OCI-LY7 (cell line): ENCODE measurements at regions not wholly inside any gene's neighbourhood (a gene's known extent, or its start where the extent isn't known, plus 50 kb on each side); places are given as distances from the start of the nearest gene placed in this dataset.

Experiments used
- BruUV-seq: library from RNA; stranded (reverse); fragments of 400-500 nt; replicated peaks from 2 replicates; lab custom pipeline; 2021; lab: Mats Ljungman, UMichigan
- CTCF ChIA-PET: fragments of 300-600 bp; sonication (Branson Sonifier 250); formaldehyde crosslinking; loops from one replicate; lab custom pipeline; 2022; ENCODE audit warnings: antibody characterized with exemption; ENCODE audit not compliant: unreplicated experiment; lab: Charles Lee
- POLR2A ChIA-PET: fragments of 300-600 bp; sonication (Branson Sonifier 250); formaldehyde crosslinking; loops from one replicate; lab custom pipeline; 2022; ENCODE audit warnings: antibody characterized with exemption; lab: Charles Lee
- DNase-seq: peaks from one replicate; pipeline ENCODE4 v3.0.0-alpha.2; 2015; ENCODE audit warnings: low spot score
- H2AFZ ChIP-seq: fragments of 200-600 bp; sonication (generic), shearing (Covaris generic); 2 replicates; pipeline ENCODE4 v1.6.1; 2014; ENCODE audit warnings: mild to moderate bottlenecking, antibody characterized with exemption, low read length, moderate library complexity
- H3K27ac ChIP-seq: fragments of 200-600 bp; sonication (generic); 2 replicates; pipeline ENCODE4 v1.5.1; 2014; ENCODE audit warnings: mixed run types, low read depth, mild to moderate bottlenecking, moderate library complexity, low read length, inconsistent platforms; ENCODE audit not compliant: poor library complexity, severe bottlenecking
- H3K36me3 ChIP-seq: fragments of 200-600 bp; sonication (generic); 2 replicates; pipeline ENCODE4 v1.6.1; 2014; ENCODE audit warnings: mild to moderate bottlenecking, antibody characterized with exemption, low read length, moderate library complexity, mixed read lengths; ENCODE audit not compliant: insufficient read depth
- H3K4me1 ChIP-seq: fragments of 200-600 bp; sonication (generic); 2 replicates; pipeline ENCODE4 v1.5.1; 2014; ENCODE audit warnings: mild to moderate bottlenecking, low read length; ENCODE audit not compliant: insufficient read depth, poor library complexity, severe bottlenecking
- H3K4me2 ChIP-seq: fragments of 200-600 bp; sonication (generic); 2 replicates; pipeline ENCODE4 v1.6.1; 2014; ENCODE audit warnings: mild to moderate bottlenecking, low read length
- H3K4me3 ChIP-seq: fragments of 200-600 bp; sonication (generic); 2 replicates; pipeline ENCODE4 v1.5.1; 2014; ENCODE audit warnings: mild to moderate bottlenecking, low read depth, low read length; ENCODE audit not compliant: poor library complexity, severe bottlenecking
- H3K79me2 ChIP-seq: fragments of 200-600 bp; sonication (generic); 2 replicates; pipeline ENCODE4 v1.6.1; 2016; ENCODE audit warnings: low read depth, mild to moderate bottlenecking, low read length, moderate library complexity, mixed read lengths; ENCODE audit not compliant: insufficient read depth
- H3K9me2 ChIP-seq: fragments of 200-600 bp; sonication (generic); 2 replicates; pipeline ENCODE4 v1.6.1; 2016; ENCODE audit warnings: mild to moderate bottlenecking, low read length, mixed read lengths; ENCODE audit not compliant: insufficient read depth
- H3K9me3 ChIP-seq: fragments of 200-600 bp; sonication (generic); 2 replicates; pipeline ENCODE4 v1.6.1; 2014; ENCODE audit warnings: mild to moderate bottlenecking, mixed run types, low read length, mixed read lengths
- H4K20me1 ChIP-seq: fragments of 200-600 bp; sonication (generic); 2 replicates; pipeline ENCODE4 v1.6.1; 2014; ENCODE audit warnings: mild to moderate bottlenecking, antibody characterized with exemption, low read length, moderate library complexity, mixed read lengths; ENCODE audit not compliant: insufficient read depth
- EZH2phosphoT487 ChIP-seq: fragments of 200-600 bp; sonication (generic); IDR thresholded peaks from 2 replicates; pipeline ENCODE4 v1.6.1; 2018; ENCODE audit warnings: low read depth, borderline replicate concordance, mild to moderate bottlenecking, mixed run types, antibody characterized with exemption, low read length, moderate library complexity, mixed read lengths
- intact Hi-C: fragments of 100-400 bp; cut with micrococcal nuclease; formaldehyde crosslinking; loops from one replicate; pipeline ENCODE4 v1.10.0; 2022; ENCODE audit not compliant: unreplicated experiment
- TF ChIP-seq, protein P1 (sequence below): fragments of 200-600 bp; sonication (generic); conservative IDR thresholded peaks from 2 replicates; pipeline ENCODE4 v1.5.1; 2014; ENCODE audit warnings: mild to moderate bottlenecking, antibody characterized with exemption, low read length, moderate library complexity, mixed read lengths

DNA sequence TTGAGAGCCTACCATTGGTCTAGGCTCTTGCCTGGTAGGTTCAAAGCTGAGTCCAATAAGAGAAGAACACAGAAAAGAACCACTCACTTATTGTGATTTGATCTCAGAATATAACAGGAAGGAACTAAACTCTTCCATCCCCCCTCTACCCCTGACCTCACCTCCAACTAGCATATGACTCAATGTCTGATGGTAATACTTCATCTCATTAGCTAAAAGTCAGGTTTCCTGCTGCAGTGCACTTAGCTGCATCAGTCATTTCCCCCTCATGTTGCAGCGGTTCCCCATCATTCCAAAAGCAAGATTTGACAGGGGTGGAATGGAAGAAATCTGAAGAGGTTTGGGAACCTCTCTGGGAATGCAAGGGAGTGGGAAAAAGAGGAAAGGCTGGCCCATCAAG, 289.5 kb downstream of the SMARCA1 start:
- no TSS peak for BruUV-seq
- Histone ChIP-seq H3K4me3 (no peak overlapping the region), H3K36me3 (no peaks in the 10 kb centered on the region)

DNA sequence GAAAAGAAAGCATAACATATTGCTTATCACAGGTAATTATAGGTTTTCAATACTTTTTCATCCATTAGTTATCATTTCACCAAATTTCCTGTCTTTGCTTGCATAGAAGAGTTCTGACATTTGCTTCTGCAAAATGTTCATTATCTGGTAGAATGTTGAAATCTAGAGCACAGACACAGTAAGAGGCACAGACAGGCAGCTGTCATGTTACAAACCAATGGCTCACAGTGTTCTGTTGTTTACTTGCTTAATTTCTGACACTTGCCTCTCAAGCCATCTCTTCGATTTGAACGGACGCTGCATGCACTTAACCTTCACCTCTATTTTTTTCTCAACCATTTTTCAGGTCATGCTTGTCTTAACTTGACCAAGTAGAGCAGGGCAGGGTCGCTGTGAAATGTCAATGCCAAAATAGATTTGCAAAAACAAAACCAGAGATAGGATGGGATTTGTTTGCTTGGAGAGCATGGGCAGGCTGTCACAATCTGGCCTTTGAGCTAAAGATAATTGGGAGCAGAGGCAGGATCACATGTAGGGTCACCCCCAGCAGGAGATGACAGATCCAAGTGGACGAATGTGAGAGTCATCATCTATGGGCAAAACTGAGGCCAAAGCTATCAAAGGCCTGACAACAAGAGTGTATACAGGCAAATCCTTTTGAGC, 292.3 kb downstream of the SMARCA1 start:
- BruUV-seq = no TSS peak
- Histone ChIP-seq H3K9me2 (no peaks in the 10 kb centered on the region), H2AFZ (no peak overlapping the region), H3K4me2 (no peak overlapping the region), H4K20me1 (no peaks in the 10 kb centered on the region), H3K4me1 (no peaks in the 10 kb centered on the region), H3K36me3 (no peaks in the 10 kb centered on the region), H3K9me3 (no peaks in the 10 kb centered on the region), H3K27ac (no peak overlapping the region), H3K4me3 (no peak overlapping the region), H3K79me2 (no peaks in the 10 kb centered on the region)
- intact Hi-C loops = no loop called here
- POLR2A ChIA-PET = no interaction called here
- TF ChIP-seq, protein P1, sequence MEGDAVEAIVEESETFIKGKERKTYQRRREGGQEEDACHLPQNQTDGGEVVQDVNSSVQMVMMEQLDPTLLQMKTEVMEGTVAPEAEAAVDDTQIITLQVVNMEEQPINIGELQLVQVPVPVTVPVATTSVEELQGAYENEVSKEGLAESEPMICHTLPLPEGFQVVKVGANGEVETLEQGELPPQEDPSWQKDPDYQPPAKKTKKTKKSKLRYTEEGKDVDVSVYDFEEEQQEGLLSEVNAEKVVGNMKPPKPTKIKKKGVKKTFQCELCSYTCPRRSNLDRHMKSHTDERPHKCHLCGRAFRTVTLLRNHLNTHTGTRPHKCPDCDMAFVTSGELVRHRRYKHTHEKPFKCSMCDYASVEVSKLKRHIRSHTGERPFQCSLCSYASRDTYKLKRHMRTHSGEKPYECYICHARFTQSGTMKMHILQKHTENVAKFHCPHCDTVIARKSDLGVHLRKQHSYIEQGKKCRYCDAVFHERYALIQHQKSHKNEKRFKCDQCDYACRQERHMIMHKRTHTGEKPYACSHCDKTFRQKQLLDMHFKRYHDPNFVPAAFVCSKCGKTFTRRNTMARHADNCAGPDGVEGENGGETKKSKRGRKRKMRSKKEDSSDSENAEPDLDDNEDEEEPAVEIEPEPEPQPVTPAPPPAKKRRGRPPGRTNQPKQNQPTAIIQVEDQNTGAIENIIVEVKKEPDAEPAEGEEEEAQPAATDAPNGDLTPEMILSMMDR = no peak
- TF ChIP-seq EZH2phosphoT487 = no peak
- CTCF ChIA-PET = no interaction called here
- DNase-seq = no peak

More for the DNA sequence above, 289.5 kb downstream of the SMARCA1 start:
- H3K79me2 ChIP-seq = no peaks in the 10 kb centered on the region
- no peak overlapping the region for H2AFZ ChIP-seq
- no peak for DNase-seq
- ChIA-PET CTCF (no interaction called here), POLR2A (interaction anchor here (0.5 kb wide), 1 partner anchor 84 kb away, joined by 3 read pairs; no protein-coding TSS in a partner anchor)
- no peak overlapping the region for H3K27ac ChIP-seq
- intact Hi-C loops = no loop called here
- no peak for TF ChIP-seq EZH2phosphoT487
- TF ChIP-seq, protein P1 = no peak
- H4K20me1 ChIP-seq = no peaks in the 10 kb centered on the region
- H3K9me3 ChIP-seq = no peaks in the 10 kb centered on the region
- no peaks in the 10 kb centered on the region for H3K4me1 ChIP-seq
- no peak overlapping the region for H3K4me2 ChIP-seq
- H3K9me2 ChIP-seq = no peaks in the 10 kb centered on the region

DNA sequence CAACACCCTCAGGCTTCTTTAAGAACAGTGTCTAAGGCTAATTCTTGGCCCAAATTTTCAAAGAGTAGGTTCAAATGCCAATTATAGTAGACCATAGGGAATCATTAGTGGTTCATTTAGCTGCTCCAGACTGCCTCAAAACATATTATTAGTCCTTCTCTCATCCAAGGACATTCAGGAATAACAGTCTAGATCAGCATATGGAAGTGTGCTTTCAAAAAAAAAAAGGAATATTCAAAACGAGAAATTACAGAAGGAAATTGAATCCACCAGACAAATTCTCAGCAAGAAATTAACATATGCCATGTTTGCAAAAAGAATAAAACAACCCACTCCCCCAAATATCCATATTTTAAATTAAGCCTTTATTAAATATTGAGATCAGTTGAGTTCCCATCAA, 293.1 kb downstream of the SMARCA1 start:
- Histone ChIP-seq H3K4me1 (no peaks in the 10 kb centered on the region), H3K27ac (no peak overlapping the region), H3K4me3 (no peak overlapping the region), H3K79me2 (no peaks in the 10 kb centered on the region), H3K4me2 (no peak overlapping the region), H3K9me3 (no peaks in the 10 kb centered on the region), H2AFZ (no peak overlapping the region), H4K20me1 (no peaks in the 10 kb centered on the region), H3K9me2 (no peaks in the 10 kb centered on the region), H3K36me3 (no peaks in the 10 kb centered on the region)
- no peak for DNase-seq
- intact Hi-C loops = no loop called here
- ChIA-PET CTCF (no interaction called here), POLR2A (no interaction called here)
- no TSS peak for BruUV-seq
- TF ChIP-seq, protein P1 = no peak
- no peak for TF ChIP-seq EZH2phosphoT487
